Glutamatergic neuron (in vitro differentiated cells): ENCODE measurements at regions not wholly inside any gene's neighbourhood (a gene's known extent, or its start where the extent isn't known, plus 50 kb on each side); places are given as distances from the start of the nearest gene placed in this dataset.
"Not testable (repeated sequence)": the region's sequence is repeated elsewhere in the genome, so short reads cannot be mapped to it uniquely, and the experiment has no call there.

Source experiments
- DNase-seq: peaks from one replicate; pipeline ENCODE4 v3.0.0; 2022
- H3K27ac Mint-ChIP-seq: one replicate; pipeline ENCODE4 v1.8.0; 2020; ENCODE audit warnings: mild to moderate bottlenecking, mixed read lengths, inconsistent platforms; ENCODE audit not compliant: unreplicated experiment
- H3K27me3 Mint-ChIP-seq: one replicate; pipeline ENCODE4 v1.8.0; 2020; ENCODE audit warnings: mild to moderate bottlenecking, moderate library complexity, mixed read lengths, inconsistent platforms; ENCODE audit not compliant: unreplicated experiment
- H3K36me3 Mint-ChIP-seq: one replicate; pipeline ENCODE4 v1.8.0; 2020; ENCODE audit warnings: mild to moderate bottlenecking, mixed read lengths, inconsistent platforms; ENCODE audit not compliant: unreplicated experiment
- H3K4me1 Mint-ChIP-seq: one replicate; pipeline ENCODE4 v1.8.0; 2020; ENCODE audit warnings: mild to moderate bottlenecking, low read depth, mixed read lengths, inconsistent platforms; ENCODE audit not compliant: unreplicated experiment
- H3K4me3 Mint-ChIP-seq: one replicate; pipeline ENCODE4 v1.8.0; 2020; ENCODE audit warnings: mild to moderate bottlenecking, mixed read lengths, inconsistent platforms; ENCODE audit not compliant: unreplicated experiment
- H3K9me3 Mint-ChIP-seq: one replicate; pipeline ENCODE4 v1.8.0; 2020; ENCODE audit warnings: mild to moderate bottlenecking, moderate library complexity, mixed read lengths, inconsistent platforms; ENCODE audit not compliant: unreplicated experiment
- TF ChIP-seq, protein P1 (sequence below): fragments of 200-600 bp; sonication (generic); IDR thresholded peaks from one replicate; pipeline ENCODE4 v1.5.0; 2021; ENCODE audit not compliant: partially characterized antibody, unreplicated experiment

DNA sequence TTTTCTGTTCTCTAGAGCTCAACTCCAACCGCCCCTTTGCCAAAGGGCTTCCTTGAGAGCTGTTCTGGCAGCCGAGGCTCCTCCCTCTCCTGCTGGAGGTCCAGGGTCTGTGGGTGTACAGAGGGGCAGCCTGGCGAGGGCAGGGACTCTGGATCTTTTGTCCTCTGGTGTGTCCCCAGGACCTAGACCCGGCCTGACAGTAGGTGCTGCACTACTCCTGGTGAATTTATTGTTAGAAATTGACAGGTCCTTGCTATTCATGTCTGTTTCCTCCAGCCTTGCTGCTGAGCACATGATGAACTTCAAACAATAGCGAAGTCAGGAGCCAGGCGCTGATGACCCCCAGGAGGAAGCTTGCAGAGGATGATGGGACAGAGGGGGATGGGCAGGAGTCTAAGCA is 234.7 kb upstream of the SULF2 start:
- Mint-ChIP-seq H3K4me3 (no peak overlapping the region), H3K4me1 (peaks cover 18% of the 10 kb centered on the region), H3K36me3 (peaks cover 19% of the 10 kb centered on the region), H3K27me3 (peaks cover 3% of the 10 kb centered on the region), H3K27ac (no peak overlapping the region), H3K9me3 (peaks cover 4% of the 10 kb centered on the region)
- TF ChIP-seq, protein P1, sequence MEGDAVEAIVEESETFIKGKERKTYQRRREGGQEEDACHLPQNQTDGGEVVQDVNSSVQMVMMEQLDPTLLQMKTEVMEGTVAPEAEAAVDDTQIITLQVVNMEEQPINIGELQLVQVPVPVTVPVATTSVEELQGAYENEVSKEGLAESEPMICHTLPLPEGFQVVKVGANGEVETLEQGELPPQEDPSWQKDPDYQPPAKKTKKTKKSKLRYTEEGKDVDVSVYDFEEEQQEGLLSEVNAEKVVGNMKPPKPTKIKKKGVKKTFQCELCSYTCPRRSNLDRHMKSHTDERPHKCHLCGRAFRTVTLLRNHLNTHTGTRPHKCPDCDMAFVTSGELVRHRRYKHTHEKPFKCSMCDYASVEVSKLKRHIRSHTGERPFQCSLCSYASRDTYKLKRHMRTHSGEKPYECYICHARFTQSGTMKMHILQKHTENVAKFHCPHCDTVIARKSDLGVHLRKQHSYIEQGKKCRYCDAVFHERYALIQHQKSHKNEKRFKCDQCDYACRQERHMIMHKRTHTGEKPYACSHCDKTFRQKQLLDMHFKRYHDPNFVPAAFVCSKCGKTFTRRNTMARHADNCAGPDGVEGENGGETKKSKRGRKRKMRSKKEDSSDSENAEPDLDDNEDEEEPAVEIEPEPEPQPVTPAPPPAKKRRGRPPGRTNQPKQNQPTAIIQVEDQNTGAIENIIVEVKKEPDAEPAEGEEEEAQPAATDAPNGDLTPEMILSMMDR, result no peak
- DNase-seq, result no peak

DNA sequence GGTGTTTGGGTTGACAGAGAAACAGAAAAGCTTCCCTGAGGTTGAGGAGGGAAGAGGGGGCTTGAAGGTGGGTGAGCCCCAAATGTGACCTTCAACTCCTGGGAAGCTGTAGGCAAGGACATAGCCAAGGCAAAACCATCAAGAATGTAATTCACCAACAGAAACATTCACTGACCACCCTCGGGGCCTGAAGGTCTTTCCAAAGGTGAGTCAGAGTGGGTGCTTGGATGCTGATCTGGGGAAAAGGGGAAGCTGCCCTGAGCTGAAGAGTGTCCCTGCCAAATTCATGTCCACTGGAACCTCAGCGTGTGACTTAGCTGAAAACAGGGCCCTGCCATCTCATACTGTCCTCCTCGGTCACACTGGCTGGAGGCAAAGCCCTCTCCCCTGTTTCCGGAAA is 234.2 kb upstream of the SULF2 start:
- no peak for DNase-seq
- H3K36me3 Mint-ChIP-seq, result peaks cover 19% of the 10 kb centered on the region
- H3K27ac Mint-ChIP-seq, result no peak overlapping the region
- H3K27me3 Mint-ChIP-seq, result peaks cover 3% of the 10 kb centered on the region
- H3K9me3 Mint-ChIP-seq, result peaks cover 4% of the 10 kb centered on the region
- H3K4me3 Mint-ChIP-seq, result no peak overlapping the region
- H3K4me1 Mint-ChIP-seq, result peaks cover 13% of the 10 kb centered on the region
- TF ChIP-seq, protein P1, result no peak

DNA sequence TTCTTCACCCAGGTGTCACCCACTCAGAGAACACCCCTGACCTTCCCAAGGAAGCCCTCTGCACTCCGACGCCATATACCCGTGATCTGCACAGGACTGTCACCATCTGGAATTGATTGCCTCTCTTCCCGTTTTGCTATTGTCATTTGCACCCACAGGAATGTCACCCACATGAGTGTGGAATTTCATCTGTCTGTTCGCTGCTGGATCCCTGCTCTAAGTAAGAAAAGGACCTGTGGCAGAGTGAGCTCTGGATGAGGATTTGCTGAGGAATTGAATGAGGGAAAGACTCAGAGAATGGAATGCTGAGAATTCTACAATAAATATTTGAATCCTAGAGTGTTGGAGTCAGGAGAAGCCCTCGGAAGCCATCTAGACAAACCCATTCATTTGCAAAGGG is 233.6 kb upstream of the SULF2 start:
- H3K9me3 Mint-ChIP-seq, H3K27me3 Mint-ChIP-seq, H3K27ac Mint-ChIP-seq, H3K4me3 Mint-ChIP-seq, DNase-seq, H3K4me1 Mint-ChIP-seq: not testable (repeated sequence)
- peaks cover 19% of the 10 kb centered on the region for H3K36me3 Mint-ChIP-seq

DNA sequence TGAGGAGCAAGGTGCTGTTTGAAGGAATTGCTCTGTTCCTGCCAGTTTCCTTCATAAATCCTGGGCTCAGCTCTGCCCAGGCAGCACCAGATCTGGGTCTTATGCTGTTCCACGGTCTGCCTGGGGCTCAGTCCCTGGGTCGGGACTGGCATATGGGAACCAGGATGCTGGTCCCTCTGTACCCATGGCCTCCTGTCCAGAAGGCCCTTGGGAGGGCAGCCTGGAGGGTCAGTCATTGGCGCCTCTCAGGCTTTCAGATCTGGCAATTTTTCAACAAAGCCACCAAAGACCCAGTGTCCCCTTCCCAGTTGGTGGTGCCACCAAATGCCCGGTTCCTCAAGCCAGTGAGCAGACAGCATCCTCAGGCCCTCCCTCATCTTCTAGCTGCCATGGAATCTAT is 232.7 kb upstream of the SULF2 start:
- H3K36me3 Mint-ChIP-seq, result peaks cover 24% of the 10 kb centered on the region
- TF ChIP-seq, protein P1, result no peak
- no peak overlapping the region for H3K27ac Mint-ChIP-seq
- no peak overlapping the region for H3K4me3 Mint-ChIP-seq
- peaks cover 2% of the 10 kb centered on the region for H3K9me3 Mint-ChIP-seq
- peaks cover 3% of the 10 kb centered on the region for H3K27me3 Mint-ChIP-seq
- no peak for DNase-seq
- peaks cover 5% of the 10 kb centered on the region for H3K4me1 Mint-ChIP-seq

DNA sequence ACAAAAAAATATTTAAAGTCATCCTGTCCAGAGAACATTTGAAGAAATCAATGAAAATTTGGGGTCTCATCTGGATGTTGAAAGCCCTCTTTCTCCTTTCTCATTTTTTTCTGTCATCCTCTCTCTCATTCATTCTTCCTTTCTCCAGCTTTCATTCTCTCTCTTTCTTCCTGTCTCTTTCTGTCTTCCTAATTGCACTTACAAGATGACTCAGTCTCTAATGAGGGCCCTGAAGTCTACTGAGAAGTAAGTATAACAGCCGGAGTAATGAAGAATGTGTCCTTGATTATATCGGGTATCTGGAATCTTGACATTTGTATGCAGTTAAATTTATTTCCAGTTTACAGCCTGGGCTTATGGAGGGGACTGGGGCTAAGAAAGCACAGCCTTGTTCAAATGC is 232.2 kb upstream of the SULF2 start:
- H3K36me3 Mint-ChIP-seq, result peaks cover 25% of the 10 kb centered on the region
- H3K9me3 Mint-ChIP-seq, result peaks cover 2% of the 10 kb centered on the region
- peaks cover 5% of the 10 kb centered on the region for H3K4me1 Mint-ChIP-seq
- TF ChIP-seq, protein P1, result no peak
- H3K27me3 Mint-ChIP-seq, result peaks cover 3% of the 10 kb centered on the region
- no peak for DNase-seq
- H3K27ac Mint-ChIP-seq, result no peak overlapping the region
- H3K4me3 Mint-ChIP-seq, result no peak overlapping the region
